NCI-H2107 treated with DMSO at 0.1 percent for 48 hours (cell line): ENCODE measurements at regions not wholly inside any gene's neighbourhood (a gene's known extent, or its start where the extent isn't known, plus 50 kb on each side); places are given as distances from the start of the nearest gene placed in this dataset.
A peak's percentile ranks its signal among the peaks of the same experiment; 100 is the strongest.

ENCODE experiments used
- DNase-seq: peaks from one replicate; lab custom pipeline; 2025; ENCODE audit not compliant: unreplicated experiment; lab: John Stamatoyannopoulos, UW

DNA sequence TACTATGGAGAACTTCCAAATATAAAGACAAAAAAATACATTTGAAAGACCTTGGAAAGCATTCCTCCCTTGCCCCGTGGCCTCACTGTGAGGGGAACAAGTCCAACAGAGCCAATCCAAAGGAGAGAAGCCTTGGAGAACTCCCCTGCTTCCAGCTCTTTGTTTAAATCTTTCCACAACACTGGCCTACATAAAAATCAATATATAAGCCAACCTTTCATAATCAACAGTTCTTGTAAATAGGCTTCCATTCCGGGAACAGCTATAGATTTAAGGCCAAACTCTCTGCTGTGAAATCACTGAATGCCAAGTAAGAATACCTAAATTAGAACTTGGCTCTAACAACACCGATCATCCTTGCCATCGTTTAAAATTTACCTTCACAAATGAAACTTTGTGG is 242.1 kb downstream of the HACE1 start:
- DNase-seq = no peak

DNA sequence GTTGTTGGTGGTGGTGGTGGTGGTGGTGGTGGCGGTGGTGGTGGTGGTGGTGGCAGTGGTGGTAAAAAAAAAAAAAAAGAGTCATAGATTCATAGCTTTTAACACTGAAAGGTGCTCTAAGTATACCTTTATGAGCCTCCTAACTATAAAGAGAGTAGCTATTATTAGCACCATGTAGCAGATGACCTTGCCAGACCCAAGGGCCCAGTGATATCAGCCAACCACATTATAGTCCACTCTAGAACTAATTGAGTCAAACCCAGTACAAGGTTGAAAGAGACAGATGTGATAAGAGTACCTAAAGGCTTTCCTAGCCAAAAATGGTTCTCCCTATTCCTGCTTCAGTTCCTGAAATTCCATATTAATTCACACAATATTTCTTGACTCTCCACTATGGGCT is 245.3 kb downstream of the HACE1 start:
- DNase-seq = no peak

DNA sequence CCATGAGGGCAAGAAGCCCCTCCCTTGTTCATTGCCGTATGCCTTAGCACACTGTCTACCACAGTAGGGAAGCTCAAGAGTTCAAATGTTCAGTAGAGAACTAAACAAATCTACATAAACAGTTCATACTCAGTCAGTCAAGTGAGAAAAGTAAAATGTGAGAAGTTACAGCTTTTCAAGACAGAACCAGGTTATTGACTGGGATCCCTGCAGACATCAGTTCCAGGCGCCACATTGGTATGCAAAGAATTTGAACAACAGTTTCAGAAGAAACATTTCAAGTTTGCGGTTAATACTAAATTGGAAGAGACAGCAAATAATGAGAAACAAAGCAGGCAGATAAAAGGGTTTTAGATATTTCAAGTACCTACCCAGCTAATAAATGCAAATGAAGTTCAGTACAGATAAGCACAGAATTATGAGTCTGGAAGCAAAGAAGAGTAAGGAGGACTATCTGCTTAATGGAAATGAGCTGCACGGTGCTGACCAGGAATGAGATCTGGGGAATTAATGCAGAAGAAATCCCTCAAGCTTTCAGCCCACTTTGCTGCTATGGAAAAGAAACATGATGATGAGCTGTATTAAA is 246.2 kb downstream of the HACE1 start:
- no peak for DNase-seq

DNA sequence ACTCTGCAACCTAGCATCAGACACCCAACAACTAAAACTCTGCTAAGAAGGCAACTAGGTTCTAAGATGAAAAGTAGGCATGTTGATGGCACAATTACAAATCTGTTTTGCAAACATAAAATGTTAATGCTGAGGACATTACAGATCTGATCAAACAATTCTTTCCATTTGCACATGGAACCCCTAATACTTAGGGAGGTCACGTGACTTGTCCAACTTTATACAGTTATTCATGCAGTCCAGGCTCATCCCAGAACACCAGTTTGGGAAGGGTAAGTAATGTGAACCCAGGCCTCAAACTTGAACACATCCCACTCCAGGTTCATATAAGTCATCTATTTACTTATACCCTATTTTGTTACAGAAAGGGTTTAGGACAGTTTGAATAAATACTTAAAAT is 247.2 kb downstream of the HACE1 start:
- no peak for DNase-seq

DNA sequence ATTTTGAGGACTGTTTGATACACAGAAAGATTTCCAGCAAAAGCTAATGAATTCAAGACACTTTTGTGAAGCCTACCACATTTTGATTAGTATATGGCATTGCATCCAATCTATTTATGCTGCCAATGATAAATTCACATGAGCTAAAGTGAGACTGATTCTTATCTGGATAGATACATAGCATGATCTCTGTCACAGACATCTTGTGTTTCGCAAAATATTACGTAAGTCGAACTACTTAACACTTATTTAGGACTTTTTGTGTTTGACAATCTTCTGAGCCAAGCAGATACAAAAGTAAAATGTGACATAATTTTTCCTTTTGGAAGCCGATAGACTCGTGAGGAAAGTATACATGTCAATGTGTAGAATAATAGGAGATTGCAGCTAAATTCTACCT is 251.6 kb downstream of the HACE1 start:
- no peak for DNase-seq

DNA sequence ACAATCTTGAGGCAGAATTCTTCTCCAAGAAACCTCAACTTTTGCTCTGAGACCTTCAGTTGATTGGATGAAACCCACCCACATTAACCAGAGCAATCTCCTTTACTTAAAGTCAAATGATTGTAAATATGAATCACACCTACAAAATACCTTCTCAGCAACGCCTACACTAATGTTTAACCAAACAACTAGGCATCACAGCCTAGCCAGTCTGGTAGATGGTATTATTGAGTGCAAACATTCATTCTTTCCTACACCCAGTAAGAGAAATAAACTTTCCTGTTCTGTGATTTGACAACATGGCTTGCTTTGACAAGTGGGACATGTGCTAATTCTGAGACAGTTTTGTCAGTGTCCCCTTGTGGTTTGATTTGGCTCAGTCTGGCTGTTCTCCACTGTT is 252.2 kb downstream of the HACE1 start:
- no peak for DNase-seq

DNA sequence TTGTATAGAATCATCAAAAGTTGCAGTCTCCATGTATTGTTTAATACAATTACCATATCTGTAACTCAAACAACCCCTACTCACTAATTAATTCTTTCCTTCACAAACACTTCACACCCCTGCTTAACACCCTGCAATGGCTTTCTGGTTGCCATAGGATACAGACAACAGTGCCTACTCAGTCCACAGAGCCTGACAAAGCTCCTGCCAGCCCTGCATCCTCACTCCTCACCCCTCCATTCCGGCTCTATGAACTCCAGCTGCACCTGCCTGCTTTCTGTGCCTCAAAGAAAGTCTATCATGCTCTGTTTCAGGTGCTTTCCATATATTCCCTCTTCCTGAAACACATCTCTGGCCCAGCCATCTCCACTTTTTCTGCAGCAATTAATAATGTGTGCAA is 253.4 kb downstream of the HACE1 start:
- peak; percentile 42 for DNase-seq

DNA sequence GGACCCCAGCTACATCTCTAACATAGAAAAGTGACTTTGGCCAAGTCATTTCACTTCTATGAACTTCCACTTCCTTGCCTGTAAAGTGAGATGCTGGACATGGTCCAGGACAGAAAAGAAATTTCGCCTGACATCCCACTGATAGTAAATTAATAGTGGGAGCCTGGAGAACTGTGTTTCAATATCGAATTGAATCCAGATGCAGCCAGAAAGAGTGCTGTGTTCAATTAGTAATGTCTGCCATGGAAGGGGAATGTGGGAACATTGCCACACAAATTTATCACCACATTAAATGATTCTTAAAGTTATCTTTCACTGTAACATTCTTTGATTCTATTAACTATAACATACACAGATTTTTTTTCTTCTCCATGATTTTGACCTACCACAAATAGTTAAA is 255.0 kb downstream of the HACE1 start:
- no peak for DNase-seq

DNA sequence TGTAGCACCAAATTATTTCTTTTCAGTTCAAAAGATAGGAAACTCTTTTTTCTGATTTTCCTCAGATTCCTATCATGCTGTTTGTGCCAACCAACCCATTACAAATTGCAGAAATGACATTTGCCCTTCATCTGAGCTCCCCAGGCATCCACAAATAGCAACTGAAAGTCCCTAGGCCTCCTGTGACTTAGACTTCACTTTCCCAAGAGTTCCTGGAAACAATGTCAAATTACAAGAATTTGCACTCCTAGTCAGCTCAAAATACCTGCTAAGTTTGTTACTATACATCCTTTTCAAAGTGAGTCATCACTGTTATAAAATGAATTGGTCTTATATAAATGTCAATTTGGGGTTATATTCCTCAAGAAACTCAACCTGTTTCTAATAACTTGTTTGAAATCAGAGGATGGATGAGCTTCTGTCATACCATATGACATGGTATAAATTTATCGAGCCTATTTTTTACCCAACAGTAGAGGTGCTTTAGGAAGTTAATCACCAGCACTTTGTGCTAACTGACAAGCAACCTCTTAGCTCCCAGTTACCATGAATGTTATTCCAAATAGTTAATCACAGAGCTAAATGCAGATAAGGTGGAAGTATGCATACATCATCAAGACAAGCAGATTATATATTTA is 256.5 kb downstream of the HACE1 start:
- DNase-seq = no peak

DNA sequence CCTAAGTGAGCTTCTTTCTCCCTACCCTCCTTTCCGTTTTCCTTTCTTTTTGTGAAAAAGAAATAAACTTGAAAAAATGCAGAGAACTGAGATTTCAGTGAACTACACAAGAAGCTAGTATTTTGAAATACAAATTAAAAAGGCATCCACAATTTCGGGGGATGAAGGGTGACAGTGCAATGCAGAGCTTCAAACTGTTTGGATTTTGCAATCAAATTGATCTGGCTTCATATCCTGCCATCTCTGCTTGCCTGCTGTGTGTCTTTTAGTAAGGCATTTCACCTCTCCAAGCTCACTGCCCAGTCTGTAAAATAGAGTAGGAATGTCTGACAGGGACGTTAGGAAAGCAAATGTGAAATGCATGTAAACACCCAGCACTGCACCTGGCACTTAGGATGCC is 258.0 kb downstream of the HACE1 start:
- DNase-seq = no peak

DNA sequence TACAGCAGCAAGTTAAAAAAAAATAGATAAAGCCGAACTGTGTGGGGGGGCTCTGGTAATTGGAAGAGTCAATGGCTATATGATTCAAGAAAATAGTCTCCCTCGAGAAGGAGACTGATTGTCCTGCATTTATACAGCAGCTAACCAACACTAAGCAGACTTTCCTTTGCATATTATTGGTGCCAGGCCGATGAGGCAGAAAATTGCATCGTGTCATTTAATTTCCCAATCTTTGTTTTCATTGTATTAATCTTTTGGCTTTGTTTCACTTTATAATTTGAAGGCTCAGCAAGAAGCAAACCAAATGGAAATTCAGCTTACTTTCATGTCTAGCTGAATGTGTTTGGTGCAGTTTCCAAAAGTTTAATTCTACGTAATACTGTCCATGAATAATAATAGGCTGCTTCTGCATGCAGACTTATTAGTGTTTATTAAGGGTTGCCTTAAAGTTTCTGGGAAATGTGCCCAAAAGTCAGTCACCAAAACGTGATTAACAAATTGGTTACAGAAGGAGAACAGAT is 258.5 kb downstream of the HACE1 start:
- DNase-seq = no peak

DNA sequence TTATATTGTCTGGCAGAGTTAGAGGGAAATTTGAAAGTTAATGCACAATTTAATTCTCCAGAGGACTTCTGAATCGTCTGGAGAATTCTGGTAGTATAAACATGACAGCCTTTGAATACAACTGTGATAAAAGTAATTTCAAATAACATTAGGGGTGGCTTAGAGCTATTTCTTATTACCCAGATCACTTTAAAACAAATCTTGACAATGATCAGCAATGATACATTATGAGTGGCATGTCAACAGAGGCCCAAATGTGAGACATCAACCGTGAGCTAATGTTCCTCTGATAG is 259.1 kb downstream of the HACE1 start:
- no peak for DNase-seq

DNA sequence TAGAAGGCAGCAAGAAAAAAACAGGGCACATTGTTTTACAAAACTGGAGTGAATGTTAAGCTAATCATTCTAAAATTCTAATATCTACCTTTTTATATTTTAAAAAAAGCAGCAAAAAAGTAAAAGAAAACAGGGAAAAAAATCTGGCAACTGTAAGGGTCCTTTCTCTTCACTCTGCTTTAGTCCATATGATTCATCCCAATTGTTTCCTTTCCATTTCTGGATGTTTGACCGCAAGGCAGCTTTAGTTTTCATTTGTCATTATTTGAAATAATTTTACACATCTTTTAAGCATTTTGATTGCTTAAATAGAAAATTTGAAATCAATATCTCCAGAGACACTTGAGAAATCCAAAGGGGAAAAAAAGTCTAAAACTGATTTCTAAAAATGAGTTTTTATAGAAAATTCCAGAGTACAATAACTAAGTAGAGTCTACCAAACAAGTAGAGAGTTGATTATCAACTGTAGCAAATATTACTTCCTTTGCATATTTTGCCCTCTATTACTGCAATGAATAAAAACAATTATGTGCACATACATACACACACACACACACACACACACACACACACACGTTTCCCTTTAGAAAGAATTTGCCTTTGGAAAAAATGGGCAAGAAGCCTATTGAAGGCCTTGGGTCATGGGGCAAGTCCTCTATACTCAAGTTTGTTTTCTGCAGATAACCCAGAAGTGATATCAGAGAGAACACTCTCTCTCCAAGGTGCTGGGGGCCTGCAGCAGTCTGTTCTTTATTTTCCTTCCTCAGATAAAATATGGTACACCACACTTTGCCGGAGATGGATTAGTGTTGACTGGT is 259.7 kb downstream of the HACE1 start:
- no peak for DNase-seq

DNA sequence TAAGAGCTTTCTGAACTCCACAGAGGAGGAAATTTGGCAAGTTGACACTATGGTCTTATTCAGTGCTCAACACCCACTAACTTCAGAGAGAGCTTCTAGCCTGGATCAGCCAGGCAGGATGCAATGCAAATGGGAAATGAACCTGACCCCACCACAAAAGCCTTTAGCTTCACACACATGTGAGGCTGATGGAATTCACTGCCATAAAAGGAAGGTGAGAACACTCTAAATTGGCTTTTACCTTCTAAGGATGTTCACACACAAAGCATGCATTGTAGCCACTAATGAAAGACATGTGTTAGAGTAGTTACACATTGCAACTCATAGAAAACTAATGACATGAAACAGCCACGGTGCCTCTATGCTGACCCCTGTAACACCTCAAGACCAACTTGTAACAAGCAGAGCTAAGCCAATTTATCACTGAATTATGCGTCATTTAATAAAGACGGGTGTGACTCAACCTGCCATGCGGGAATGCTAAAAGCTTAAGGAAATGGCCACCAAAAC is 262.1 kb downstream of the HACE1 start:
- DNase-seq = no peak

DNA sequence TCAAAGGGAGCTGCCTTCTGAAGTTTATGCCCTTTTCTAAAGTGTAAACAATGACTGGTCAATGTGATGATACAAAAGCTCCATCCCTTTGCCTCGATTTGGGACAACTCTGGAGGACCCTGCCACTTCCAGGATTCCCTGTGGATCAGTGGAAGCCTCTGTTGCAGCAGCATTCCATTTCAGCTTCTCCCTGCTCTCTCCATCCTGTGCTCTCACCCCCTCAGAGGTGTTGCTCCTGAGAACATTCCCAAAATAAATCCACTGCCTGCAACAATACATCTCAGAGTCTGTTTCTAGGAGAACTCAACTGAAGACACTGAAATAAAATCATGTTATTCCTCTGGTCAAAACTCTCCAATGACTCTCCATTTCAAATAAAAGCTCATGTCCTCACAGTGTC is 263.6 kb downstream of the HACE1 start:
- no peak for DNase-seq

DNA sequence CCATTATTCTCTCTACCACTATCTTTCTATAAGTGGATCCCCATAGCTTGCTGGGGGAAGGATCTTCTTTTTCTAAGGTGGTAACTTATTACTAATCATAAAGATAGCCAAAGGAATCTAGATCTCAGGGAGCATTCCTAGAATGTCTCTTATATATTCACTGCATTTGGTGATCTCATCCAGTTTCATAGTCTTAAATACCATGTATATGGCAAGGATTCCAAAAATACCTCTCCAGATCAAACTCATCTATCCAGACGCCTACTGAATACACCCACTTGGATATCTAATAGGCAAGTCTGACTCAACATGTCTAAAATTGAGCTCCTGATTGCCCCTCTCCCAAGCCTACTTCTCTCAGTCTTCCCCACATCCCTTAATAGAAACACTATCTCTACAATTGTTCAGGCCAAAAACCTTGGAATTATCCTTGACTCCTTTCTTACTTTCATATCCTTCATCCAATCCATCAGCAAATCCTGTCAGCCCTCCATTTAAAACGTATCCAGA is 264.4 kb downstream of the HACE1 start:
- no peak for DNase-seq

DNA sequence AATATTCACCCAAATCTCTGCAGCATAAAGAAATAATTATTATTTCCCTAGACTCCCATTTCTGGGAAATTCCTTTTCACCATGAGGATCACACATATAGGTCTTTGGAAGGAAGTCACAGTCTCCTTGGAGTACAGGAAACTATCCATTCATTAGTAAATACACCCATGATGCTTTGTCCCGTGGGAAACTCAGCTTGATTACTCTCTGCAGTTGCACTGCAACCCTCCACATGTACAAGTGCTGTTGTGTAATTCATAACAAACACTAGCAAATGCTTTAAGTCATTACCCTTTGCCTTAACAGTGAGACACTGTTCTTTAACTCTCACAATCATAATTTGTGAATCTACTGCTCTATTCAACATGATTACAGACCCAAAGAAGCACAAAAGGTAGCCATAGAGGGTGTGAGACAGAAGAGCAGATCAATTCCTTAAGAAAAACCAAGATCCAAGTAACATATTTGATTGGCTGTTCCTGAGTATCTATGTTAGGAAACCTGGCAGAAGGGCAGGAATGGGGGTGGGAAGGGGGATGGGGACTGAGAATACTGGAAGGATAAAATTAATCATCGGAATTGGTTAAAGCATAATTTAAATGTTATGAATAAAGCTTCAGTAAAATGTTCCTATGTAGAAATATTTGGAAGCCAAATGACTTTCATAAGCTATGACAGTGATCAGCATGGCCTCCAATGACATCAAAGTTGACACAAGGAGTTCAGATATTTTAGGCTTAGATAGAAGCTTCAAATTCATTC is 268.0 kb downstream of the HACE1 start:
- DNase-seq = no peak

DNA sequence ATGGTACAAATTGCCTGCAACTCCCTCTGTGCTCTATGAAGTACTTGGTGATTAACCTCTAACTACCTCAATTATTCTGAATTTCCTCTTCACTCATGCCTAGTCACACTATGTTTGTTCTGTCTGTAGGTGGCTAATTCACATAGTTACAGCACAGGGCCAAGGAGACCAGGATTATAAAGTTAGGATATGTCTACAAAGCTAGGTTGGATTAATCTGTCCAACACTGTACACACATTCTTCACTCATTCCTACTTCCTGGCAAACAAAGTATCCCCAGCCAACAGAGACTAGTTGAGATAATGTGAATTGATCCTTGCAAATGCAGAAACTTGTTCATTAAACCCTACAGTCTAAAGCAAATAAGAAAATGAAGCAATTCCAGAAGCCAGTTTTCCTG is 269.8 kb downstream of the HACE1 start:
- DNase-seq = no peak

DNA sequence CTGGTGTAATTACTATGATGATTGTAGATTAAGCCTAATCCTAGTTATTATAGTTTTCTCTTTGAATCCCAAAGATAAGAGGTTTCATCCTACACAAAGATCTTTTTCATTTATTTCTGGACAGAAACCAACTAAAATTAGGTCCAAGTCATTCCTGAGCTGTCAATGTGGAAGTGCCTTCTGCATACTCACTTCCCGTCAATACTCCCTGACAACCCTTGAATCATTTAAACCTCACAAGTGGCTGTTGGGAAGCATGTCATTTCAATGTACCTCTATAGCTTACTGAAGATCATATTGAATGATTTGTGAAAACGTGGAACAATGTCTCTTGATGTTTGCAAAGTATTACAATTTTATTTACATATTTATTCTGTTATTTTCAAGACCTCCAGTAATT is 274.1 kb downstream of the HACE1 start:
- DNase-seq = no peak

DNA sequence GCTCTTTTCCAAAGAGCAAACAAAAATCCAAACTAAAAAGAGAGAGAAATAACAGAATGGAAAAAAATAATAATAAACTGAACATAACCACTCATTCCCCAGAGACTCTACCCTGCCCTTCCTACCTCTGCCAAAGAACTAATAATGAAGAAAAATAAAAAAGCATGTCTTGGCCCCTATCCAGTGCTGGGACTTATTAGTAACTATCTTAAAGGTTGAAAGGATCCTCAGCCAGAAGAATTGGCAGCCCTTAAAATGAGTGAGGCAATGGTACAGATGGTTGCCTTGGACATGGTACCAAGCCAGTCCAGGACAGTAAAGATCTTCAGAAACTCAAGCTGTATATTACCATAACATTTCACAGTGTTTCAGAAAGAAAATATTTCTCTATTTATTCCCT is 279.3 kb downstream of the HACE1 start:
- DNase-seq = no peak

DNA sequence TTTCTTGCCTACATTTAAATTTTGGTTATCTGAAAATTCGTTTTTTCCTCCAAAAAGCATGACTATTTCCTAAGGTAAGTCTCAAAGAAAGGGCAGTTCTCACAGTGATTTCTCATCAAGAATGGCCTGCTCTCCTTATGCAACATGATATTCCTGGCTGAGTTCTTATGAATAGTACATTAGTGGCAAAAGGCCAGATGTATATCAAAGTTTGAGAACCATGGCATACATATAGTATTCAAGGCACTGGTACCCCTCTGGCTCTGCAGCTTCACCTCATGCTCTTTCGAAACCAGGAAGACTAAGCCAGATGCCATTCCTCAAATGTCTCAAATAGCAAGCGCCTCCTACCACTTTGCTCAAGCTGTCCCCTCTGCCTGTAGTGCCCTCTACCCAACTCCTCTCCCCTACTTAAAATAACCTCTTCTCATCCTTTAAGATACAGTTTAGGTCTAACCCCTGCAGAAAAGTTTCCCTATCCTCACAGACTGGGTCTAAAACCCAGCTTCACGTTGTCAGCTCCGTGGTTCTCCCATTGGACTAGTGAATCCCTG is 280.3 kb downstream of the HACE1 start:
- DNase-seq = no peak
